HUES6 (cell line): ENCODE measurements at regions not wholly inside any gene's neighbourhood (a gene's known extent, or its start where the extent isn't known, plus 50 kb on each side); places are given as distances from the start of the nearest gene placed in this dataset.
"Not testable (repeated sequence)": the region's sequence is repeated elsewhere in the genome, so short reads cannot be mapped to it uniquely, and the experiment has no call there.

Source experiments
- H3K27ac ChIP-seq: 2 replicates; pipeline ENCODE4 v1.7.0; 2013; ENCODE audit warnings: low read depth, mild to moderate bottlenecking, low read length, inconsistent platforms
- H3K27me3 ChIP-seq: 2 replicates; pipeline ENCODE4 v1.6.1; 2013; ENCODE audit warnings: low read length; ENCODE audit not compliant: control insufficient read depth, insufficient read depth
- H3K36me3 ChIP-seq: 2 replicates; pipeline ENCODE4 v1.6.1; 2013; ENCODE audit warnings: low read length; ENCODE audit not compliant: control insufficient read depth, insufficient read depth
- H3K4me1 ChIP-seq: 2 replicates; pipeline ENCODE4 v1.6.1; 2013; ENCODE audit warnings: low read length; ENCODE audit not compliant: control insufficient read depth, insufficient read depth
- H3K4me3 ChIP-seq: 2 replicates; pipeline ENCODE4 v1.5.1; 2013; ENCODE audit warnings: low read depth, low read length
- H3K9ac ChIP-seq: one replicate; pipeline ENCODE4 v1.6.1; 2013; ENCODE audit warnings: mild to moderate bottlenecking, low read length
- H3K9me3 ChIP-seq: 2 replicates; pipeline ENCODE4 v1.6.1; 2013; ENCODE audit warnings: low read depth, low read length; ENCODE audit not compliant: control insufficient read depth, insufficient read depth

- no peaks in the 10 kb centered on the region for H3K4me1 ChIP-seq
- H3K9ac ChIP-seq: no peak overlapping the region
- peaks cover 52% of the 10 kb centered on the region for H3K9me3 ChIP-seq
- H3K27me3 ChIP-seq: no peaks in the 10 kb centered on the region
- H3K4me3 ChIP-seq: no peak overlapping the region
- no peaks in the 10 kb centered on the region for H3K36me3 ChIP-seq
- no peak overlapping the region for H3K27ac ChIP-seq
Measured at GRCh38 chr1:232744847-232745246, 60.4 kb upstream of the MAP10 start.

GRCh38 chr1:232745698-232746097 is 59.5 kb upstream of the MAP10 start:
- not testable (repeated sequence) for H3K36me3 ChIP-seq, H3K27me3 ChIP-seq, H3K4me1 ChIP-seq, H3K27ac ChIP-seq, H3K4me3 ChIP-seq, H3K9ac ChIP-seq
- peaks cover 54% of the 10 kb centered on the region for H3K9me3 ChIP-seq

DNA sequence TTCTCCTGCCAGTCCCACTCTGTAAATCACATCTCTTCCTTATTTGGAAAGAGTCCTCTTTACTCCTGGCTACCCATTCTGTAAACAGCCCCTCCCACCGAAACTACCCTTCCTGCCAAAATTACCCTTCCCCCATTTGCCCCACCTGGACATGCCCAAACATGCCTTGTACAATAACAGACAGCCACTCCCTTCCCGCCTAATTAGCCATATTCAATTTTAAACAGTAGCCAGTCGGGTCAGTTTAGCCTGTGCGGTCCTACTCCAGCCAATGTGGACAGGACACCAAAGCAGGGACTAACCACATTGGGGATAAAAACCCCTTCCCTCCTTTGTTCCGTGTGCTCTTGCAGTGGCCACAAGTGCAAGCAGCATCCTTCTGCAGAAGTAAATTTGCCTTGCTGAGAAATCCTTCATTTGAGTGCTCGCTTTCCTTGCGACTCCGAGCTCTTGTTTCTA is 56.3 kb upstream of the MAP10 start:
- H3K4me1 ChIP-seq: no peaks in the 10 kb centered on the region
- H3K9me3 ChIP-seq: peaks cover 55% of the 10 kb centered on the region
- H3K27ac ChIP-seq: no peak overlapping the region
- H3K4me3 ChIP-seq: no peak overlapping the region
- H3K27me3 ChIP-seq: no peaks in the 10 kb centered on the region
- no peak overlapping the region for H3K9ac ChIP-seq
- no peaks in the 10 kb centered on the region for H3K36me3 ChIP-seq

- peaks cover 55% of the 10 kb centered on the region for H3K9me3 ChIP-seq
- no peaks in the 10 kb centered on the region for H3K36me3 ChIP-seq
- H3K4me1 ChIP-seq: no peaks in the 10 kb centered on the region
- no peak overlapping the region for H3K27ac ChIP-seq
- H3K4me3 ChIP-seq: no peak overlapping the region
- no peak overlapping the region for H3K9ac ChIP-seq
- no peaks in the 10 kb centered on the region for H3K27me3 ChIP-seq
Measured at GRCh38 chr1:232751393-232752140, 53.6 kb upstream of the MAP10 start.

DNA sequence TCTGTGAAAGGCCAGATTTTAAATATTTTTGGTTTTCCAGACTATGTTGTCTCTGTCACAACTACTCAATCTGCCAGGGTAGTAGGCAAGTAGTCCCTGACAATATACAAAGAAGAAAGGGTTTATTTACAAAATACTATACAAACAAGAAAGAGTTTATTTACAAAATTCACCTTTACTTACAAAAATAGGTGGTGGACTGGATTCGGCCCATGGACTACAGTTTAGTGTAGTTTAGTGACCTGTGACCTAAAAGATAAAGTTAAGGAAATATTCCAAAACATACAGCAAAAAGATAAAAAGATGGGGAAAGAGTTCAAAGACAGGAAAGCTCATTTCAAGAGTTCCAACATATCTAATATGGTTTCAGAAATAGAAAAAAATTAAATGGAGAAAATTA is 52.9 kb upstream of the MAP10 start:
- peaks cover 50% of the 10 kb centered on the region for H3K9me3 ChIP-seq
- H3K4me3 ChIP-seq: no peak overlapping the region
- no peak overlapping the region for H3K27ac ChIP-seq
- H3K36me3 ChIP-seq: no peaks in the 10 kb centered on the region
- no peaks in the 10 kb centered on the region for H3K4me1 ChIP-seq
- H3K27me3 ChIP-seq: no peaks in the 10 kb centered on the region
- no peak overlapping the region for H3K9ac ChIP-seq

DNA sequence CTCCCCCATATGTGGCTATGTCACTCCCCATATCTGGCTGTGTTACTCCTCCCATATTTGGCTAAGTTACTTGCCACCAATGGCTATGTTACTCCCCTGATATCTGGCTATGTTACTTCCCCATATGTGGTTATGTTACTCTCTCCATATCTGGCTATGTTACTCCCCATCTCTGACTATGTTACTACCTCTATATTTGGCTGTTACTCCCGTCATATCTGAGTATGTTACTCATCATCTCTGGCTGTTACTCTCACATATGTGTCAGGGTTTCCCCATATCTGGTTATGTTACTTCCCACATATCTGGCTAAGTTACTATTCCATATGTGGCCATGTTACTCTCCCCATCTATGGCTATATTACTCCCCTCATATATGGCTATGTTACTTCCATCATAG is 50.3 kb upstream of the MAP10 start:
- Histone ChIP-seq H3K4me3 (no peak overlapping the region), H3K4me1 (no peaks in the 10 kb centered on the region), H3K27ac (no peak overlapping the region), H3K36me3 (no peaks in the 10 kb centered on the region), H3K27me3 (no peaks in the 10 kb centered on the region), H3K9me3 (peaks cover 30% of the 10 kb centered on the region), H3K9ac (no peak overlapping the region)
